ENCODE measurements at regions not wholly inside any gene's neighbourhood (a gene's known extent, or its start where the extent isn't known, plus 50 kb on each side); places are given as distances from the start of the nearest gene placed in this dataset.

- TF ChIP-seq CTCF (conservative IDR thresholded peaks at IDR 0.05 in 1 of 2, IDR thresholded peaks at IDR 0.05 in 1 of 2; ENCODE audit: low read depth in 1 of 2, low read length in 2 of 2) (peak; percentile 62 to 67), EZH2 (IDR thresholded peaks at IDR 0.05; ENCODE audit: low read length, missing control alignments) (no peak)
These were observed 401.9 kb upstream of the IL12A start for GRCh38 chr3:159586571-159587202.
